Peyer's patch (tissue), 4 donors: ENCODE measurements at regions not wholly inside any gene's neighbourhood (a gene's known extent, or its start where the extent isn't known, plus 50 kb on each side); places are given as distances from the start of the nearest gene placed in this dataset.

Source experiments
- DNase-seq, 3 donors: peaks; one replicate each; pipeline ENCODE4 v3.0.0-alpha.2; 2017 to 2019
- H3K27ac ChIP-seq, 4 donors: fragments of 200-600 bp; sonication (generic); one replicate each; pipeline ENCODE4 v1.5.1; 2016 to 2019
- H3K27me3 ChIP-seq, 2 donors: fragments of 200-600 bp; sonication (generic); one replicate each; pipeline ENCODE4 v1.5.1; 2019
- H3K36me3 ChIP-seq, 3 donors: fragments of 200-600 bp; sonication (generic); one replicate each; pipeline ENCODE4 v1.5.1; 2016 to 2019
- H3K4me1 ChIP-seq, 4 donors: fragments of 200-600 bp; sonication (generic); one replicate each; pipeline ENCODE4 v1.5.1; 2016 to 2019
- H3K4me3 ChIP-seq, 4 donors: fragments of 200-600 bp; sonication (generic); 1 replicate in 3 of 4; 2 replicates in 1 of 4; pipeline ENCODE4 v1.5.1; 2016 to 2019; ENCODE audit warnings: mild to moderate bottlenecking in 1 of 4
- H3K9me3 ChIP-seq, 4 donors: fragments of 200-600 bp; sonication (generic); one replicate each; pipeline ENCODE4 v1.5.1; 2016 to 2019; ENCODE audit warnings: mild to moderate bottlenecking in 1 of 4
- CTCF ChIP-seq, 6 experiments: fragments of 450-650 bp in 4 of 6; fragments of 200-600 bp in 2 of 6; sonication (generic) in 1 of 6; IDR thresholded peaks; one replicate each; pipeline ENCODE4 v1.5.1; 2017 to 2019; ENCODE audit warnings: antibody characterized with exemption in 6 of 6, mild to moderate bottlenecking in 3 of 6, moderate library complexity in 1 of 6
- POLR2A ChIP-seq, 2 donors: fragments of 450-650 bp; IDR thresholded peaks; one replicate each; pipeline ENCODE4 v1.5.1; 2017; ENCODE audit warnings: antibody characterized with exemption in 2 of 2, mild to moderate bottlenecking in 2 of 2, moderate library complexity in 2 of 2

- no peak for DNase-seq
- H3K27me3 ChIP-seq = no peaks in the 10 kb centered on the region
- H3K27ac ChIP-seq = no peak overlapping the region
- no peaks in the 10 kb centered on the region for H3K4me1 ChIP-seq
- TF ChIP-seq POLR2A (IDR thresholded peaks at IDR 0.05) = no peak
- TF ChIP-seq CTCF (IDR thresholded peaks at IDR 0.05) = no peak
- H3K4me3 ChIP-seq = no peak overlapping the region
- no peaks in the 10 kb centered on the region for H3K36me3 ChIP-seq
- no peaks in the 10 kb centered on the region for H3K9me3 ChIP-seq
These were observed 1624.7 kb downstream of the ARAP2 start for GRCh38 chr4:34619531-34620162.

GRCh38 chr4:34628471-34628870 is 1615.8 kb downstream of the ARAP2 start:
- Histone ChIP-seq H3K36me3 (no peaks in the 10 kb centered on the region), H3K4me1 (no peaks in the 10 kb centered on the region), H3K4me3 (no peak overlapping the region), H3K27ac (no peak overlapping the region), H3K27me3 (no peaks in the 10 kb centered on the region), H3K9me3 (peaks cover 0 to 9% (median 0%) of the 10 kb centered on the region in 4 donors)
- TF ChIP-seq CTCF (IDR thresholded peaks at IDR 0.05) = no peak
- no peak for TF ChIP-seq POLR2A (IDR thresholded peaks at IDR 0.05)
- no peak for DNase-seq

- H3K36me3 ChIP-seq = no peaks in the 10 kb centered on the region
- H3K9me3 ChIP-seq = peaks cover 0 to 9% (median 0%) of the 10 kb centered on the region in 4 donors
- H3K4me1 ChIP-seq = no peaks in the 10 kb centered on the region
- no peak overlapping the region for H3K4me3 ChIP-seq
- H3K27me3 ChIP-seq = no peaks in the 10 kb centered on the region
- TF ChIP-seq CTCF (IDR thresholded peaks at IDR 0.05) = no peak
- TF ChIP-seq POLR2A (IDR thresholded peaks at IDR 0.05) = no peak
- no peak overlapping the region for H3K27ac ChIP-seq
- no peak for DNase-seq
These were observed 1614.9 kb downstream of the ARAP2 start for GRCh38 chr4:34629451-34629850.

- no peak for DNase-seq
- Histone ChIP-seq H3K36me3 (no peaks in the 10 kb centered on the region), H3K27ac (no peak overlapping the region), H3K4me1 (no peaks in the 10 kb centered on the region), H3K27me3 (no peaks in the 10 kb centered on the region), H3K9me3 (peaks cover 0 to 9% (median 0%) of the 10 kb centered on the region in 4 donors), H3K4me3 (no peak overlapping the region)
- TF ChIP-seq POLR2A (IDR thresholded peaks at IDR 0.05) (no peak), CTCF (IDR thresholded peaks at IDR 0.05) (no peak)
These were observed 1611.1 kb downstream of the ARAP2 start for GRCh38 chr4:34633241-34633640.

GRCh38 chr4:34636623-34637022 is 1607.7 kb downstream of the ARAP2 start:
- Histone ChIP-seq H3K4me1 (no peaks in the 10 kb centered on the region), H3K4me3 (no peak overlapping the region), H3K27ac (no peak overlapping the region), H3K9me3 (no peaks in the 10 kb centered on the region), H3K36me3 (no peaks in the 10 kb centered on the region), H3K27me3 (no peaks in the 10 kb centered on the region)
- no peak for DNase-seq
- TF ChIP-seq CTCF (IDR thresholded peaks at IDR 0.05) (no peak), POLR2A (IDR thresholded peaks at IDR 0.05) (no peak)

GRCh38 chr4:34643476-34643875 is 1600.8 kb downstream of the ARAP2 start:
- TF ChIP-seq POLR2A (IDR thresholded peaks at IDR 0.05) (no peak), CTCF (IDR thresholded peaks at IDR 0.05) (no peak)
- Histone ChIP-seq H3K4me3 (no peak overlapping the region), H3K27ac (no peak overlapping the region), H3K36me3 (no peaks in the 10 kb centered on the region), H3K27me3 (no peaks in the 10 kb centered on the region), H3K4me1 (no peaks in the 10 kb centered on the region), H3K9me3 (no peaks in the 10 kb centered on the region)
- no peak for DNase-seq
